ENCODE measurements at regions not wholly inside any gene's neighbourhood (a gene's known extent, or its start where the extent isn't known, plus 50 kb on each side); places are given as distances from the start of the nearest gene placed in this dataset.

GRCh38 chr9:95649801-95650213 is 133.0 kb upstream of the PTCH1 start (continued):
- TF ChIP-seq MYBL2 (IDR thresholded peaks at IDR 0.05; ENCODE audit: low read depth): no peak
- no peak for TF ChIP-seq MYBL2 (CRISPR knock-in tag; IDR thresholded peaks at IDR 0.05; ENCODE audit: borderline replicate concordance)
- no peak for TF ChIP-seq ETS2 (tag; IDR thresholded peaks at IDR 0.05; ENCODE audit: borderline replicate concordance, poor library complexity, severe bottlenecking)
- TF ChIP-seq RB1 (IDR thresholded peaks at IDR 0.05; ENCODE audit: low read depth): no peak

GRCh38 chr9:95648225-95648624 is 131.5 kb upstream of the PTCH1 start:
- Histone ChIP-seq H3K36me3 (ENCODE audit: control insufficient read depth, insufficient read depth, low read length) (no peaks in the 10 kb centered on the region), H3K79me2 (ENCODE audit: control insufficient read depth, insufficient read depth, low read length) (no peaks in the 10 kb centered on the region), H3K9me3 (replicated peaks; ENCODE audit: control insufficient read depth, insufficient read depth, low read depth, low read length) (no peaks in the 10 kb centered on the region), H4K20me1 (replicated peaks; ENCODE audit: control insufficient read depth, insufficient read depth, low read length) (no peaks in the 10 kb centered on the region), H3K4me1 (replicated peaks in 1 of 2; ENCODE audit: control insufficient read depth in 2 of 2, insufficient read depth in 2 of 2, low read length in 2 of 2) (no peaks in the 10 kb centered on the region), H3K9me1 (ENCODE audit: control insufficient read depth, insufficient read depth, low read length) (no peaks in the 10 kb centered on the region), H3K27ac (ENCODE audit: extremely low read depth, low read depth, low read length) (no peak overlapping the region), H3K9ac (ENCODE audit: insufficient read depth in 1 of 2, low read depth in 2 of 2, low read length in 2 of 2) (no peak overlapping the region), H3K4me2 (ENCODE audit: insufficient read depth, low read length) (no peak overlapping the region), H3K4me3 (no peak overlapping the region), H3K27me3 (ENCODE audit: control insufficient read depth in 2 of 2, insufficient read depth in 2 of 2, low read length in 2 of 2) (peaks cover 10 to 16% of the 10 kb centered on the region in 2 experiments; a peak in 4 of 5 replicates), H2AFZ (ENCODE audit: low read depth, low read length) (no peak overlapping the region)
- intact Hi-C loops (cut with micrococcal nuclease) (no loop called here), in situ Hi-C loops (cut with MboI) (no loop called here)
- ATAC-seq (no peak), FAIRE-seq (no peak), DNase-seq (ENCODE audit: extremely low read depth in 1 of 4, low spot score in 3 of 4) (no peak)
- no TSS peak for BruUV-seq (replicated peaks)
- 0% methylated on average over 4 of the region's 5 CpGs for WGBS (ENCODE audit: insufficient coverage, low coverage, missing lambda C conversion rate)
- CTCF ChIA-PET (ENCODE audit: low intra/inter-chr PET ratio): no interaction called here
- POLR2A ChIA-PET: interaction anchor here (0.6 kb wide), 1 partner anchor 21 kb away, joined by 3 read pairs; no protein-coding TSS in a partner anchor
- no peak for TF ChIP-seq GMEB1 (CRISPR knock-in tag; IDR thresholded peaks at IDR 0.05)
- TF ChIP-seq SIN3A (IDR thresholded peaks at IDR 0.05; ENCODE audit: borderline replicate concordance in 2 of 2, control insufficient read depth in 1 of 2, low read depth in 2 of 2, low read length in 2 of 2): no peak
- TF ChIP-seq ZBTB12 (CRISPR knock-in tag; IDR thresholded peaks at IDR 0.05): no peak
- TF ChIP-seq, protein P1, sequence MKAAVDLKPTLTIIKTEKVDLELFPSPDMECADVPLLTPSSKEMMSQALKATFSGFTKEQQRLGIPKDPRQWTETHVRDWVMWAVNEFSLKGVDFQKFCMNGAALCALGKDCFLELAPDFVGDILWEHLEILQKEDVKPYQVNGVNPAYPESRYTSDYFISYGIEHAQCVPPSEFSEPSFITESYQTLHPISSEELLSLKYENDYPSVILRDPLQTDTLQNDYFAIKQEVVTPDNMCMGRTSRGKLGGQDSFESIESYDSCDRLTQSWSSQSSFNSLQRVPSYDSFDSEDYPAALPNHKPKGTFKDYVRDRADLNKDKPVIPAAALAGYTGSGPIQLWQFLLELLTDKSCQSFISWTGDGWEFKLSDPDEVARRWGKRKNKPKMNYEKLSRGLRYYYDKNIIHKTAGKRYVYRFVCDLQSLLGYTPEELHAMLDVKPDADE (conservative IDR thresholded peaks at IDR 0.05; ENCODE audit: control insufficient read depth, low read depth, low read length): no peak
- no peak for TF ChIP-seq ARID3A (IDR thresholded peaks at IDR 0.05; ENCODE audit: borderline replicate concordance, low read depth, low read length)
- TF ChIP-seq ZNF830 (CRISPR knock-in tag; IDR thresholded peaks at IDR 0.05): no peak
- no peak for TF ChIP-seq ELF4 (CRISPR knock-in tag; IDR thresholded peaks at IDR 0.05)
- no peak for TF ChIP-seq ZSCAN29 (IDR thresholded peaks at IDR 0.05)
- no peak for TF ChIP-seq ZFPM2 (CRISPR knock-in tag; IDR thresholded peaks at IDR 0.05)
- TF ChIP-seq RBM14 (IDR thresholded peaks at IDR 0.05; ENCODE audit: borderline replicate concordance, insufficient read depth, low read depth, low read length): no peak
- TF ChIP-seq DMBX1 (CRISPR knock-in tag; IDR thresholded peaks at IDR 0.05; ENCODE audit: borderline replicate concordance): no peak
- TF ChIP-seq MAFG (tag; conservative IDR thresholded peaks at IDR 0.05): no peak
- TF ChIP-seq FOXJ3 (CRISPR knock-in tag; IDR thresholded peaks at IDR 0.05): no peak

Measured in K562 (cell line).